DMS53 treated with DMSO at 0.1 percent for 48 hours (cell line): ENCODE measurements at regions not wholly inside any gene's neighbourhood (a gene's known extent, or its start where the extent isn't known, plus 50 kb on each side); places are given as distances from the start of the nearest gene placed in this dataset.

ENCODE experiments used
- DNase-seq: peaks from one replicate; lab custom pipeline; 2025; ENCODE audit not compliant: unreplicated experiment; lab: John Stamatoyannopoulos, UW

DNA sequence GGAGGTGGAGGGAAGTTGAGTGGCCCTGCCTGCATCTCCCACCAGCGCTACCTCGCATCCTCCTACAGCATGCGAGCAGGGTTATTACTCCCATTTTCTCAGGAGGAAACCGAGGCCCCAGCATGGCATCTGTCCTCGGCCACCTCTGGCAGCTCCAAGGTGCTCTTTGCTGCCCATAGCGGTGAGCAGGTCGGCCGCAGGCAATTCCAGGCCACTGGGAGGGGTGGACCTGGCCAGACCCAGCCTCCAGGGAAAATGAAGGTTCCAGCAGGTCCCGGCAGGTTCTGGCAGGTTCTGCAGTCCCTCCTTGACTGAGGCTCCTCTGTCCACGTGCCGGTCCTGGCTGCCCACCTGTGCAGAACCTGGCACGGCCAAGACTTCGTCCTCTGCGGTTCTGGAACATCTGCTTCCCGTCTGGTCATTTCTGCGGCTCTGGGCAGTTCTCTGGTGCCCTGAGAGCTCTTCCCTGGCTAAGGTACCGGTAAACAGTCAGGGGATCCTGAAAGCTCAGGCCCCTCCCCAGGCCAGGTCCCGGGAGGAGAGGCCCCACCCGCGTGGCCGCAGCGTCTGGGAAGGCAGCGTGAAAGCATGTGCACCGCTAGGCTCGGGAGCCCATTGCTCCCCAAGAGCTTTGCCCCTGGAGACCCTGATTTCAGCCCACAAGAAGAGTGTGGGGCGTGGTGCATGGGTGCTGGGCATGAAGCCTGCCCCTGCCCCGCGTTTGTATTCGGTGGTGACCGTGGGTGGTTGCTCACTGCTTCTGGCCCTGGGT is 112.0 kb upstream of the ADRA2C start:
- no peak for DNase-seq

DNA sequence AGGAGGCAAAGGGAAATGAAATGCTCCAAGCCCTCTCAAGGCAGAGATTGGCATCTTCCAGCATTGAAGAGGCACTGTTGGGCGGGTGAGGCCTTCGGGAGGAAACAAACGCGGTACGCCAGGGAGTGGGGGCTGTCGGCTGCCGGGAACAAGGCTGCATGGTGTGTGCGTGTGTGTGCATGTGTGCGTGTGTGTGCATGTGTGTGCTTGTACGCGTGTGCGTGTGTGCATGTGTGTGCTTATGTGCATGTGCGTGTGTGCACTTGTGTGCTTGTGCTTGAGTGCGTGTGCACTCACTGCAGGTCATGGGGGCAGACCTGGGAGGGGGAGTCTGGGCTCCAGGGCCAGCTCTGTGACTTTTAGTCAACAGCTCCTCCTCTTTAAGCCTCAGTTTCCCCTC is 113.6 kb upstream of the ADRA2C start:
- no peak for DNase-seq

DNA sequence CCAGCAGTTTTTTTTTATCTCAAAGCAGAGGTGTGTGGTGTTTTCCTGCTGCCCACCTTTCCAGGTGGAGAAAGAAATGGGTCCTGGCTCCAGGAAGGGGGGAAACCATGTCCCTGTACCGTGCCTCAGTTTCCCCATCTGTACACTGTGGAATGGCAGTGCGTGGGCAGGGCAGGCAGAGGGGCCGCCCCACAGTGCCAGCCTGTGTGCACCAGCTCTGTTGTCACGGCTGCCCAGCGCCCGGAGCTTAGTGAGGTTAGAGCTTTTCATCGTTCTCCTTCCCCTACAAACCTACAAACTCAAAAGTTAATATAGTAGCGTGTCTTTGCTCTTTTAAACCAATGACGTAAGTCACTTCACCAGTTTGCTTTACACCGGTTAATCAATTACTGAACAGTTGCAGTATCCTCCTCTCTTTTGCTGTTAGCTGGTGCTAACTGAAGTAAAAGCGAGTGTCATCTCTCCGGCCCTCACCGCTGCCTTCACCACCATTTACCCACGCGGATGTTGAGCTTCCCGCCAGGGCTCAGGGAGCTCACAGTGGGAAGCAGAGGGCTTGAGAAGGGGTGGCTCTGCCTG is 114.8 kb upstream of the ADRA2C start:
- no peak for DNase-seq

DNA sequence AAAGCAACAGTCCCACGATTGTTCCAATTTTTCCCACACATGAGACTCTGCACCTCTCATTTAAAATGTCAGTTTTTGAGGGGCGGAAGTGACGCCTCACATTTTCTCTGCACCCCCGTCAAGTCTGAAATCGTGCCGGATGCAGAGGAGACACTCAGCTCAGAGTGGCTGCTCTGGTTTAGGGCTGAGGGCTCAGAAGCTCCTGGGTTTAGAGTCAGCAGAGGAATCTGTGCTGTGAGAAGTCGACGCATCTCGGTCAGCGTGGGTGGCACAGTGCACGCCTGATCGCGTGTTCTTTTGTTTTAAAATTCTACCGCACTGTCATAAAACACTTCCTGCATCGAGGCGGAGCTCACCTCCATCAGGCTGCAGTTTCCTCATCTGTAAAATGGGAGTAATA is 116.7 kb upstream of the ADRA2C start:
- no peak for DNase-seq

DNA sequence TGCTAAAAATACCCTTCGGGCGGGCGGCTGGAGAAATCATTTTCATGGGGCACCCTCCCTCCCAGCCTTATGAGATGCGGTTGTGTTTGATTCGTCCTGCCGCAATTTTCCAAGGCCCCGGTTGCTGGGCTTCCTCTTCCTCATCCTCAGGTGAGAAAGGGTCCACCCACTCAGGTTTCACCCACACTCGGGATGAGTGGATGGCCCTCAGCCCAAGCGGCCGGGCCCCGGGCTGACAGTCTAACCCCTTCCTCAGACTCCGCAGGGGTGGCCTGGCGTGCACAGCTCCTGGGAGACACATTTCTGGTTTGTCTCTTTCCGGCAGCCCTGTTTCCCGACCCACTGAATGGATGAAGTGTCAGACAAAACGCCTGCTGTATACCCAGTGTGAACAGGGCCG is 116.5 kb upstream of the LRPAP1 start:
- DNase-seq = no peak

DNA sequence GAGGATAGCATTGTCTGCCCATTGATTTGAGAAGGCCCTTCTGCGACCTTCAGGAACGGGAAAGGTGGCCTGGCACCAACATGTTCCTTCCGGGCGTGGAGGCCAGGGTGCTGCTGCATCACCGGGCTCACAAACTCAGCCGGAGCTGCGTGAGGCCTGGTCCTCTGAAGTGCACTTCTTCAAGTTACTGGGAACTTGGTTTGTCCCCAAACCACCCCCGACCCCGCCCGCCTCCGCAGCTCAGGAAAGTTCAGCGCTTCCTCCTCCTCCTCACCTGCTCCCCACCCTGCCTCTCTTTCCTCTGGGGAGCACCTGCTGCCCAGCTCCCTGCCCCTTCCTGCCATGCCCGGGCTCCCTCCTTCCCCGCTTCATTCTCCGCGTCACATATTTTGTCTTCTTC is 116.0 kb upstream of the LRPAP1 start:
- no peak for DNase-seq

DNA sequence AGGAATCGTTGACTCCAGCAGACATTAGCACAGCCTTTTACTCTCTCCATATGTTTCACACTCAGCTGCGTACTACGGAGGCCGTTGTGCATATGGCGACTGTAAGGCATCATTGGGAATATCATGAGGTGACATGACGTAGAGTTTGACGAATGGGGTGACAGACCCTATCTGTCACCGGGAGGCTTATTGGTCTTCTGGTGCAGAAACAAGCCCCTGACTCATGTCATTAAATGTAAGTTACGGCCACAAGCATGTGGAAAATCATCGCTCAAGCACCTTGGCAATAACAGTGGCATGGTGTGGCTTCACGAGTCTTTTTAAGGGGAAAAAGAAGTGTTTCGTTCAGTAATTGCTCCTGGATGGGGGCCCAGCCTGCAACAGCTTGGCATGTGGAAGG is 115.2 kb upstream of the LRPAP1 start:
- DNase-seq = no peak

DNA sequence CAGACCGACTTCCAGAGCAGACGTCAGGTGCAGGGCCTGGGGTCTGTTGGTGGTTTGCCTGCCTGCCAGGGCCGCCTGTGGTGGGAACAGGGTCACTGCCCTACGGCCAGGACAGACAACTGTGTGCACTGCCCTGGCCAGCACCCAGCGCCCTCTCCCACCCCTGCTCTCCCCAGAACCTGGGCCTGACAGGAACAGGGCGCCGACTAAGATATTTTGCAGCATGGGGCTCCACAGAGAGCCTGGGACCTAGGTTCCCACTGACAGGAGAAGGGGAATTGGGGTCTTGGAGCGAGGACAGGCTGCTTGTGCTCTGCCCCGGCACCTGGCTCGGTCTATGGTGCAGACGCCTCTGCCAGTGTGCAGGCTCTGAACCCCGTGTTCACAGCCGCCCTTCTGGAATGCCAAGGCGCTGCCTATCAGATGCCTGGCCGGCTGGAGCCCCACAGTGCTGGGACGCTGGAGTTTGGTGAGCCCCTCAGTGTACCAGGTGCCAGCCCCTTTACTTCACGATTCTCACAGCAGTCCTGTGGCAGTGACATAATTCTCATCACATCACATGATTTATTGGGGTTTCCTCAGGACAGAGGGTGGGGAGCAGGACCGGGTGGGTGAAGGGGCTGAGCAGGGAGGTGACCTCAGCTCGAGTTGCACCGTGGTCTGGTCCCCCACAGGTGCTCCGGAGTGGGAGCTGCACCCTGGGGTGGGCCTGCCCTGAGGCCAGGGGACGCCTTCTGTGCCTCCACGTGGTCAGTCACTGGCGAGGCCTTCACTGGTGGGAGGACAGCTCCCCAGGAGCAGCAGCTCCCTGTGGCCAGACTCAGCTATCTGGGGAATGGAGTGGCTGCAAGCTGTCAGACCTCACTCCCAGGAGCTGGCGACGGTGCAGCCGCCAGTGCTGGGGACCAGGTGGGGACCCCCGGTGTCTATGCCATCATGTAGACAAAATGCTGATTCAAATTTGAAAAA is 113.8 kb upstream of the LRPAP1 start:
- no peak for DNase-seq

DNA sequence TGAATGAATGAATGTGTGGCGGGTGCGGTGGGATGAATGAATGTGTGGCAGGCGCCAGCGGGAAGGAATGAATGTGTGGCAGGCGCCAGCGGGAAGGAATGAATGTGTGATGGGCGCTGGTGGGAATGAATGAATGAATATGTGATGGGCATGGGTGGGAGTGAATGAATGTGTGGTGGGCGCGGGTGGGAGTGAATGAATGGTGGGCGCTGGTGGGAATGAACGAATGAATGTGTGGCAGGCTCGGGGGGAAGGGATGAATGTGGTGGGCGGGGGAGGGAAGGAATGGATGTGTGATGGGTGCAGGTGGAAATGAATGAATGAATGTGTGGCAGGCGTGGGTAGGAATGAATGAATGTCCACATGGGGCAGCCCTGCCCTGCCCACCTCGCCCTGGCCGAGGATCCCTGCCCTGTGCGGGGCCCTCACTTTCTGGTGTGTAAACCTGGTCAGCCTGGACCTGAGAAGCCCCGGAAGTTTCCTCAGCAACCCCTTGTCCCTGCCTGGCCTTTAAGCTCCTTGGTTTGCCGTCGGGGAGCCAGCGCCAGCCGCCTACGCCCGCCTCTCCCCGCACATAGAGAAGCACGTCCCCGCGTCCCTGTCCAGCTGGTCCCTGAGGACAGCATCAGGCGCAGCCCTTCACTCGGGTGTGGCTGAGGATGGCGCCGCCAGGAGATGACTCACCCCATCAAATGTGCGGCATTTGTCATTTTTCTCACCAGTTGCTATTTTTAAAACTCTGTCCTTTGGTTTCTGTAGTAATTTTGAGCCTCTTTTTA is 112.8 kb upstream of the LRPAP1 start:
- DNase-seq = no peak

DNA sequence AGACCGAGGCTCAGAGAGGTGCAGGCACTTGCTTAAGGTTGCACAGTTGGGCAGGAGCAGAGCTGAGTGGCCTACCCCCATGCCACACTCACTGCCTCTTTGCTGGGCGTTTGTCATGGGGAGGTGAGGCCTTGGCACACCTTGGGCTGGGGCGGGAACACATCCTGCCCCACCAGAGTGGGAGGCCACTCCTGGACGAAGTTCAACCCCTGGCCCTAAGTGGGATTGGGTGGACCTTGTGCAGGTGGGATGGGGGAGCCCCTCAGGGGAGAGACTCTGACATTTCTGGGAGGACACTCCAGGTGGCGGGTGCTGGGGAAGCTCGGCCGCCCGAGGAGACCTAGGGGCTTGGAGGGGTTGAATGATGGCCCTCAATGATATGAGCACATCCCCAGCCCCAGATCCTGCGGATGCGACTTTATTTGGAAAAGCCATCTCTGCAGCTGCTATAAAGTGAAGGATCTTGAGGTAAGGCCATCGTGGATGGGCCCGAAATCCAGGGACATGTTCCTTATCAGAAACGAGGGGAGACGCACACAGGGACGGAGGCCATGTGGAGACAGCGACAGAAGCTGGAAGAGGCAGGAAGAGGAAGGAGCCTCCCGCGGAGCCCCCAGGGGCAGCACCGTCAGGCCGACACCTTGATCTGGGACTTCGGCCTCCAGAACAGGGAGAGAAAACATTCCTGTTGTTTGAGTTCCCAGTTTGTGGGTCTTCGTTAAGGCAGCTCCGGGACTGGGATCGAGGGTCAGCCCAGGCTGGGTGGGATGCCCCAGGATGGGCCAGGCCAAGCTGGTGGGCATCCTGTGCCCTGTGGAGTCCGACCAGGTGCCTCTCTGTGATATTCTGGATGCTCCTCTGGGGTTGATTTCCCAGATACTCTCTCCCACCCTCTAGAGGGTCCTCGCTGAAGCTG is 111.6 kb upstream of the LRPAP1 start:
- DNase-seq = no peak

DNA sequence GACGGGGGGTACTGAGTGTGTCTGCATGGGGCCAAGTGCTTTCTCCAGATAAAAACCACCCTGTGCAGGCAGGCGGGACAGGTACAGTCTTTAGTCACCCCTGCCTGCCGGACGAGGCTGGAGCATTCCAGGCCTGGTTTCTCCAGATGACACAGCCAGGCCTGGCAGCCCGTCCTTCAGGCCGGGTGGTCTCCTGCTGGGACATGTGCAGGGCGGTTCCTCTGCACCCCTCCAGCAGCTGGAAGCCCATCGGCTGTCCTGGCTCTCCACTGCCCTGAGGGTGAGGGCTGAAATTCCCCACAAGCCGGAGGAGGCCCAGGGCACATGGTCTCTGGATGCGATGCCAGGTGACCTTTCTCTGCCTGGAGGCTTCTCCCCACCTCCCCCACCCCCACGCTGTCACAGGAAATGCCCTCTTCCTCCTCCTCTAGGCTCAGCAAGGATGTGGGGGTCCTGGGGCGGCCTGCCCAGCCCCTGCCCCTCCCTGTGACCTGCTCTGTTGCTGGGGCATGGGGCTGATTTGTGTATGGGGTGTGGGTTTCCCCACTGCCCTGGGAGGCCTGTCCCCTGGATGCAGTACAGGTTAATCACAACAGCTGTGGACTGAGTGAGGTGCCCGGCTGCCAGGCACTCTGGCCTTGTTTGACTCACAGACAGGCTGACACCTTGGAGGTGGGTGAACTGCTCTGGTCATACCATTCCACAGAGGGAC is 110.7 kb upstream of the LRPAP1 start:
- no peak for DNase-seq

DNA sequence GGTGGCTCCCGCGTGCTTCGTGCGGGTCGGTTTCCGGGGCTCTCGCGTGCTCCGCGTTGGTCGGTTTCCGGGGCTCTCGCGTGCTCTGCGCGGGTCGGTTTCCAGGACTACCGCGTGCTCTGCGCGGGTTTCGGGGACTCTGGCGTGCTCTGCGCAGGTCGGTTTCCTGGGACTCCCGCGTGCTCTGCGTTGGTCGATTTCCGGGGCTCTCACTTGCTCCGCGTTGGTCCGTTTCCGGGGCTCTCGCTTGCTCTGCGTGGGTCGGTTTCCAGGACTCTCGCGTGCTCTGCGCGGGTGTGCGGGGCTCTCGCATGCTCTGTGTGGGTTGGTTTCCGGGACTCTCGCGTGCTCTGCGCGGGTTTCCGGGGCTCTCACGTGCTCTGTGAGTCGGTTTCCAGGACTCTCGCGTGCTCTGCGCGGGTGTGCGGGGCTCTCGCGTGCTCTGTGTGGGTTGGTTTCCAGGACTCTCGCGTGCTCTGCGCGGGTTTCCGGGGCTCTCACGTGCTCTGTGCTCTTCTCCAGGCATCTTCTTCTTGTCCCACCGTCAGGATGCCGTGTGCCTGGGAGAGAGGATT is 109.9 kb upstream of the LRPAP1 start:
- no peak for DNase-seq

DNA sequence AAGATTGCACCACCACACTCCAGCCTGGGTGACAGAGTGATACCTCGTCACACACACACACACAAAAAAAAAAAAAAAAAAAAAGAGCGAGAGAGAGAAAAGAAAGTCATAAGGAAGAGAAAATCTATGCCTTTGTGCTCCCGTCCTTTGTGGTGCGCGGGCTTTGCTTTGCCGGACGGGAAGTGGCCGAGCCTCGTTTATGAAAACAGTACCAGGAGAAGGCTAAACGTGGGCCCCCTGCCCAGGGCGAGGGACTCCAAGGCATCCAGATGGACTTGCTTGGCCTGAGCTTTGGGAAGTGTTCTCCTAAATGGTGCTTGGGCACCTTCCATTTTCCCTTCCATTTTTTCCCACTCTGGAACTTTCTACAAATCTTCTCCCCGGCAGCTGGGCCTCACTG is 109.3 kb upstream of the LRPAP1 start:
- no peak for DNase-seq

DNA sequence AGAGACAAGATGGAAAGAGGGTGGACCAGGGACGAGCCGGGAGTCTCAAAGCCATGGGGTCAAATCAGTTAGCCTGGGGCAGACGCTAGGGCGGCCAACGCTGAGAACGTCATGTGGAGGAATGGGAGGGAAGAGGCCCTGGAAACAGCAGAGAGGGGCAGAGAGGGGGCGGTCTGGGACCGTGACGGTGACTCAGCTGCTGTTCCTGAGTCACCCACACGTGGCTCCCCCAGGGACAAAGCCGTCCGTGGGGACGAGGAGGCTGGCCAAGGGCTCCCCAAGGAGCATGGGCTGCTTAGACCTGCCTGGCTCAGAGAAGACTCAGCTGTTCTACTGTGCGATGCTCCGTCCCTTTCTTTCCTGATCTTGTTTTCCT is 108.4 kb upstream of the LRPAP1 start:
- no peak for DNase-seq

DNA sequence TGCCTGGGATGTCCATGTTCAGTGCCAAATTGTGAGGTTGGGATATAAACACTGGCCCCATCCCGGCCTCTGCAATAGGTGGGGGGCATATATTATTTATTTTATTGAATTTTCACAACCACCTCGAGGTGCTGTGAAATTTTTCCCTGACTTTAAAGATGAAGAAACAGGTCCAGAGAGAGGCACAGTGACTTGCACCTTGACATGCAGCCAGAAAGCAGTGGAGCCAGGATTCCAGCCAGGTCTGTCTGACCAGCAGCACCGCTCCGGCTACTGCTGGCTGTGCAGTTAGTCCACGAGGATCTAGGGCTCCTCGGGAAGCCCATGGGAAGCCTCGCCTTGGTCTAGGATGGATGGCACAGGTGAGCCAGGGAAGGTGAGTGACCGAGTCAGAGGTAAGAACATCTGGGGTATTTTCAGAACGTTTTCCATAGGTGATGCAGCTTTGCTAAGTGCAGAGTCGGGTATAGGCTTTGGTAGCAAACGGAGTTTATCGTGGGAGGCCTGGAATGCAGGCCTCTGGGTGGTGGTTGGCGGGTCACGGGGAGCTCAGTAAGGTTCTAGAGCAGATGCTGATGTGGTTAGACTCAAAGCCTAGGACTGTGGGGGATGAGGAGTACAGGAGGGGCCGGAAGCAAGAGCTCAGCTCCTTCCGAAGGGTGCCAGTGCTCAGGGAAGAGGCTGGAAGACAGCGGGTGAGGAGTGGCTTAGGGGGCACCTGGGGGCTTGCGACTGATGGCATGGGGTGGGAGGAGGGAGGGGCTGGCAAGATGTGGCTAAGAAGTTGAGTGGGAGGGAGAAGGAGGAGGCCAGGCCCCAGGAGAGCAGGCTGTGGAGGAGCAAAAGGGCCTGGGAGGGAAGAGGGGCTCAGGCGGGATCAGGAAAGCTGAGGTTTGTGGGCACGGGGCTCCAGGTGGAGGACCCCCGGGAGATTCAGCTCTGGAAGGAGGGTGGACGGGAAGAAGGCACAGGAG is 107.7 kb upstream of the LRPAP1 start:
- no peak for DNase-seq

DNA sequence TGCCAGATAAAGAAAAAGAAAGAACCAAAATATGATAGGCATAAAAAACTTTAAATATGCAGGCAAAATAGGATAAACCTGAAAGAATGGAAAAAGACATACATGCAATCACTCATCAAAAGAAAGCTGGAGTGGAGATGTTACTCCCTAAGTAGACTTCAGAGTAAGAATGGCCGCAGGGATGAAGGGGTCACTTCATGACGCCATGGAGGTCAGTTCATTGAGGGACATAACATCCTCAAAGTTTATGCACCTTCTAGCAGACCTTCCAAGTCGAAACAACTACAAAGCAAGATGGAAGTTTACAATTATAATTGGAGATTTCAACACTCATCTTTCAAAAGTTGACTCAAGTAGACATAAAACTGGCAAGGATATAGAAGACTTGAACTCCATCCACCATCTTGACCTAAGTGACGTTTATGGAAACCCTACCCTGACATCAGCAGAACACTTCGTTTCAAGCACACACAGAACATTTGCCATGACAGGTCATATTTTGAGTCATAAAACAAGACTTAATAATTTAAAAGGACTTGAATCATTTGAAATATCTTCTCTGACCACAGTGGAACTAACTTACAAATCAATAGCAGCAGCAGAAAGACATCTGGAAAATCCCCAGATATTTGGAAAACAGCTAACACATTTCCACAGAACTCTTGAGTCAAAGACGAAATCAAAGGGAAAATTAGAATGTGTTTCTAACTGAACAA is 106.0 kb upstream of the LRPAP1 start:
- DNase-seq = no peak

DNA sequence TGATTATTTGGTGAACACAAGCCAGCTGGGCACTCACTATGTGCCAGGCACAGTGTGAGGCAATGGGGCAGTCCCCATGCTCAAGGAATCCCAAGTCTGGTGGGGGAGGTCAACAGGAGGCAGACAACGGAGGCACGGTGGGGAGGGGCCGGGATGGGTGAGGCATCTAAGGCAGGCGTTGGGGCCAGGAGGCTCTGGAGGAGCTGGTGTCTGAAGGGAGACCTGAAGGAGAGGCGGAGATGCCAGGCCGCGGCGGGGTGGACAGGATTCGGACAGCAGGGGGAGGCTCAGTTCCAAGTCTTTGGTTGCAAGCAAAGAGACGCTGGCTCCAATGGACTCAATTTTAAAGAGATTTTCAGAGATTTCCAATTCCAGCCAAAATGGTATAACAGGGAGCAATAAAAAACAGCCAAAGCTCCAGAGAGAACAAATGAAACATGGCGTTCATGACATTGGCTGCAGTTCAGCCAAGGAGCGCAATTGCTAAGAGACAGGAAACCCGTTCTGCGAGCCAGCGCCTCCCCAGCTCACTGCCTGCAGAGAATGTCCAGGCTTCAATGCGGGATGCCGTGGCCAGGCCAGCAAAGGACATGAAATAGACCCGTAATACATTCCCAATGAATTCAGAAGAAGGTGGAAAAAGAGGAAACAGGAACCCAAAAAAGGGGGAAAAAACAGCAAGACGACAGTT is 105.2 kb upstream of the LRPAP1 start:
- DNase-seq = no peak
